NCI-H345 (cell line): ENCODE measurements at regions not wholly inside any gene's neighbourhood (a gene's known extent, or its start where the extent isn't known, plus 50 kb on each side); places are given as distances from the start of the nearest gene placed in this dataset.
"Not testable (repeated sequence)": the region's sequence is repeated elsewhere in the genome, so short reads cannot be mapped to it uniquely, and the experiment has no call there.

ENCODE experiments used
- DNase-seq: peaks from one replicate; lab custom pipeline; 2025; lab: John Stamatoyannopoulos, UW

DNA sequence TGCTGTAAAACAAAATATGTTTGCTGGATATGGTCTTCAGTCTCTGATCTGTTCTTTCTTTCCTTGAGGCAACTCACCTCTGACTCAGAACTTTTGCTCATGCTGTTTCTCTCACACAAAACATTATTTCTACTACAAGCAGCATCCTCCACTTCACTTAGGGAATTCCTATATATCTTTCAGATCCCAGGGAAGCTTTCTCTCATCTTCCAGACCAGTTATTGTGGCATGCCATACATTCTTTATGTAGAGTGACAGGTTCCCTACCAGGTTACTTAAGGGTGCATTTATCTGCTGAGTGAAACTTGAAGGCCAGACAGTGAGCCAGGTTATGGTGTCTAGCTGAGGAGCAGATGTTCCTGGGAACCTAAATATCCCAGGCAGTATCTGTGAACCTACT is 1226.0 kb downstream of the CDH8 start:
- no peak for DNase-seq

- DNase-seq: no peak
Measured at GRCh38 chr16:60792437-60792836, 1243.8 kb downstream of the CDH8 start.

DNA sequence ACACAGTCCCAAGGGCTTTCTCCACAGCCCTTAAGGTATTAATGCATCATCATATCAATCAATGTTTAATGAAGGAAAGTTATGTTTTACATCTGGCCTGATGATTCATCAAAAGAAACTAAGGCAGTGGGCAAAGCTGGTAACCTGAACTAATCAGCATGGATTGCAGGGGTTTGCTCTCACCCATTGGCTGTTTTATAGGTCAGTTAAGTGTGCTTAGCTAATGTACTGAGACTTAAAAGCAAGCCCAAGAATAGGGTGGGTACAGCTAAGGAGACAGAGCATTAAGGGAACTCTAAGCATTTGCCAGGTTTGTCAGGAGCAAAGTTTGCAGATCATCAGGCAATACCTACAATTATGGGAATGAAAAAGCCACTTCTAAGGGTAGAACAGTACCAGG is 1247.6 kb downstream of the CDH8 start:
- no peak for DNase-seq

GRCh38 chr16:60776281-60776680 is 1260.0 kb downstream of the CDH8 start:
- no peak for DNase-seq

GRCh38 chr16:60771138-60771537 is 1265.1 kb downstream of the CDH8 start:
- DNase-seq: no peak

DNA sequence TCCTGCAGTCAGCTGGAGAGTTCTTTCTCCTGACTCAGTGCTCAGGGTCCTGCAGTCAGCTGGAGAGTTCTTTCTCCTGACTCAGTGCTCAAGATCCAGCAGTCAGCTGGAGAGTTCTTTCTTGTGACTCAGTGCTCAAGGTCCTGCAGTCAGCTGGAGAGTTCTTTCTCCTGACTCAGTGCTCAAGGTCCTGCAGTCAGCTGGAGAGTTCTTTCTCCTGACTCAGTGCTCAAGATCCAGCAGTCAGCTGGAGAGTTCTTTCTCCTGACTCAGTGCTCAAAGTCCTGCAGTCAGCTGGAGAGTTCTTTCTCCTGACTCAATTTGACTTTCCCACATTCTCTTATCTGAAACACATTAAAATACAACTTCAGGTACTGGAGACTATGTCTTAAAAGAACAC is 1265.9 kb downstream of the CDH8 start:
- not testable (repeated sequence) for DNase-seq

GRCh38 chr16:60763869-60764268 is 1272.4 kb downstream of the CDH8 start:
- no peak for DNase-seq

DNA sequence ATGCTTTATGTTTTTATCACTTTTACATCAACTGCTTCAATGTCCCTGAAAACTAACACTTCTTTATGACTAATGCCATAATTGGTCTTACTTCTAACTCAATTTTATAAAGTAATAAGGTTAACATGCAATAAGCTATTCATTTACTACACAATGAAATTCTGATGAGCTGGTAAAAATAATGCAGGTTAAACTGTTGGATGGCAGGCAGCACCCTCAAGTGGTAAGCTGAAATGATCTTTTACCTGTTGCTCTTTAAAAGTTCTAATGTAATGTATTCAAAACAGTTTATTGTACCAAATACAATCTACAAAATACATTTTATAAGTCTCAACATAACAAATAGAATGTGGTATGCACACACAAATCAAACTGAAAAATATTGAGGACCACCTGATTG is 1280.3 kb downstream of the CDH8 start:
- no peak for DNase-seq

- DNase-seq: no peak
Measured at GRCh38 chr16:60748366-60748765, 1287.9 kb downstream of the CDH8 start.

GRCh38 chr16:60744198-60744597 is 1292.0 kb downstream of the CDH8 start:
- DNase-seq: no peak

DNA sequence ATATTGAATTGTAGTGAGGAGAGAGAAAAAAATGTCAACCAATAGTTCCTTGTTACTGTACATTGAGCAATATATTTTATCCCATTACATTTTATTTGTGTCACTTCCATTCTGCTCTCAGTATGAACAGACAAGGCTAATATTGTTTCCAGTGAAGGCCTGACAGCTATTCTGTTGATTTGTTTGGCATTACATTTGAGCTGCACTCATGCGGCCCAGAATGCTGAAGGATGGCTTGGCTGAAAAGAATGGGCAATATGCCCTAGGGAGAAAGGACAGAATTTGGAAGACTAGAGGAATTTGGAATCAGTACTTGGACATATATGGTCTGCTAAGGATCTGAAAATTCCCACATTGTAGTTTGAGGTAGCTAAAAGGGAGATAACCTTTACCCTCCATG is 1294.4 kb downstream of the CDH8 start:
- no peak for DNase-seq

DNA sequence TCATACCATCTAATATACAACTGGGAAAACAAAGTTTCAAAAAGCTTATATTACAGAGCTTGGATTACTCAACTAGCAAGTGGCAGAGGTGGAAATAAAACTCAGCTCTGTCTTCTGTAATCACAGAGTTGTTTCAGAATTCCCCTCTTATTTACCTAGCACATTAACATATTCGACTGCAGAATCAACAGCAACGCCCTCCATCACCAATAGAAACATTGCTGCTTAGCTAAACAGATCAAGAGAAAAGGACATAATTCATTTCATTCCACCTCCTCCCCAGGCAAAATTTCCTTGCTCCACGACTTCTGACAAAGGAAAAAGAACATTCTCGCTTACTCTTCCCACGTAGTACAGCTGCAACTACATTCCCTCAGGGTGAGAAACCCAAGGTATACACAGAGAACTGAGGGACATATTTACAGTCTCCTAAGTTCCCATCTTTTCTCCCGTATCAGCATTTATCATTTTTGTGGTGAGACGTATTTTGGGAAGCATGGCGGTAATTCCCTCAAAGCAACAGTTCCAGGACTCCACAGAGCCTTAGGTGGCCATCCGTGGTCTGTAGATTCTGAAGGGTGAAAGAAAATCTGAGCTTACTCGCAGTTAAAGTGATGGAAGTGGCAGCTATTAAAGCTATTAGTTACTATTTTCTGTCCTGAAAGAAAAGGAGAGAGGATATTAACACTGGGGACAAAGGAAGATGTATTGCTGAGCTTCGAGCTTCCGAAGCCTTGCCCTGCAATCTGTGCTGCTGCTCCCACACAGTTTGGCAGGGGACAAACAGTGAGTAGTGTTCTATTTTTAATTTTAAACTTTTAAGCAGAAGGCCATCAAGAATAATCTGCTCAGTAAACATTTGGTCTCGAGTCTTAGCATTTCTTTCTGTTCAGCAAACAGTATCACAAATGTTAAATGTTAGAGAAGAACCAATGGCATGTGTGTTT is 1296.2 kb downstream of the CDH8 start:
- no peak for DNase-seq

DNA sequence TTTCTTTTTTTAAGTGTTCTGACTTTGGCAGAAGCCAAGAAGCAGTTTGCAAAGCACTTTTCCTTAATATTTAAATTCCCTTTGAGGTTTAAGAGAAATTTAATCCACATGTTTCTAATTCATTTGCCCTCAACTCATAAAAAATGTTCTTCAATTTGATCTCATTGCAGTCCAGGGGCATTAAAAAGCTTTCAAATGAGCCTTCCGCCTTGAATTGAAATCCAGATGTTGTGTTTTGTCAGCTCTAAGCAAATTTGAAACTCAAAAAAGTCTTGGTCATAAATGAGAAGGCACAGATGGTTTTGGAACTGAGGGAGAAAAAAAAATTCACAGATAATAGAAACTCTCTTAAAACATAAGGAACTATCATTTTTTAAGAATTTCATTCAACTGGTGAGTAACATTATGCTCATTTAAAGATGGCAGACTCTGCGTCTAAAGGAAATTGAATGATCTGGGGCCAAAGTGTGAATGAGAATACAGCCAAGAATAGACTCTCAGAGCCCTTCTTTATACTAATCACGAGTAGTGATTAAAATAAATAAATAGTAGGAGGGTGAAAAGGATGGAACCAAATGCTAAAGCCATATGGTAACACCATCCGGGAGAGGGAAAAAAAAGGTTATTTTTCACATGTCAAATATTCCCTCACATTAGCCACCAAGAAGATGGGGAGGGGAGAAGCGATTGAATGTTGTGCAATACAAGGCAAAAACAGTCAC is 1304.7 kb downstream of the CDH8 start:
- DNase-seq: no peak

GRCh38 chr16:60729051-60729450 is 1307.2 kb downstream of the CDH8 start:
- DNase-seq: no peak

DNA sequence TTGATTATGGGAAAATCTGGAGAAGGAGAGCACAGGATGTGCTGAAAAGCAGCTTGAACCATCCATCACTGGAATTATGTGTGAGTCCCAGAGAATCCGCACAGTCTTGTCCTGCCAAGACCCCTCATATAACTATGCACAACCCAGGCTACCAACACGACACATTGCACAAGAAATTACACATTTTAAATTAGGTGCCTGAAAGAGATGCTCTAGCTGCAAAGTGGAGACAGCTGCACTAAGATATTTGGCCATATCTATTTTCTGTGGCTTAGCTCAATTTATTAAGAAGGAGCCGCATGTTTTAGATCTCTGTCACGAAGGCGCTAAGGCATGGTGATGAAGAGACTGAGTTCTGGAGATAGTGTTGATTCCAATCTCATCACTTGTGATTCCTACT is 1308.4 kb downstream of the CDH8 start:
- DNase-seq: no peak

DNA sequence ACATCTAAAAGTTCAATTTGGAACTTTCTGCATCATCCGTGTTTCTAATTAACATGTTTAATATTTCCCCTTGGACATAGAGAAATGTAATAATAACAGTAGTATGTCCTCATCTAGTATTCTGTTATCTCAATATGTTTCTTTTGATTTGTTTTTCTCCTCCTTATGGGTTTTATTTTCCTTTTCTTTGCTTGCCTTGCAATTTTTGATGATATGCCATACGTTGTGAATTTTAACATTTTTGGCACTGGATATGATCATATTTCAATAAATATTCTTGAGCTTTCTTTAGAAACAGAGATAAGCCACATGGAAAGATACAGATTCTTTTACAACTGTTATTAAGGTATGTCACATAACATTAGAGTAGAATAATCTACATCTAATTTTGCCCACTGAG is 1316.2 kb downstream of the CDH8 start:
- DNase-seq: no peak

- DNase-seq: no peak
Measured at GRCh38 chr16:60717808-60718207, 1318.4 kb downstream of the CDH8 start.

DNA sequence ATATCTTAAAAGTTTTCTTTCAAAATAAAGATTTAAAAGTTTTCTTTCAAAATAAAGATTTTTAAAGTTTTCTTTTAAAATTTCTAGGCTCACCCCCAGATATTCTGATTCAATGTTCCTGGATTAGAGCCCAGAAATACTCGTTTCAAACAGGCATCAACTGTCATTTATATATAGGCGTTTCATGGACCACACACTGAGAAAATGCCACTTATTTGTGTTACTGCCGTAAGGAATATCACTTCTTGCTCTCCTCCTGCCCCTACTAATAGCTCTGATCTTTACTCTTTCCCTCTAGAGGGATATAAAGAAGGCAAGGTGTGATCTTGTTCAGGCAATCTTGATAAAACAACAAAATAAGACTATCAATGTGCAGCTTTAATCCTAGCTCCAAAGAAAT is 1324.1 kb downstream of the CDH8 start:
- DNase-seq: no peak

- DNase-seq: no peak
Measured at GRCh38 chr16:60704726-60705125, 1331.5 kb downstream of the CDH8 start.

GRCh38 chr16:60703096-60703495 is 1333.1 kb downstream of the CDH8 start:
- DNase-seq: no peak

DNA sequence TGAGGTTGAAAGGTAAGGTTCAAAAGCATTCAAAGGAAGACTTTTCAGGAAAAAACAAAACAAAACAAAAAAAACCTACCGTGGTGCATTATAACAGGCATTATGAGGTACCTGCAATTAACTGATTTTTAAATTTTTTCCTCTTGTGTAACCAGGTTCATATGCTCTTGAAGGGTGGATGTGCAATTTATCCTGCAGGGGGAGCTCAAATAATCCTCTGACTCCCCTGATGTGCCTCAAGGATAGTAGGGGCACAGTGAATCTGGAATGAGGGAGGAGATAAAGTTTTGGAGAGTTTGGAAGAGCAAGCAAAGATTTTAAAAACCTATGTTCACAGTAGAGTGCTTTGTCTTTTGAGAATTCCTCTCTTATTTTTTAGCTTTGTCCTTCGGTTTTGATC is 1349.4 kb downstream of the CDH8 start:
- DNase-seq: no peak

GRCh38 chr16:60684002-60684401 is 1352.2 kb downstream of the CDH8 start:
- DNase-seq: no peak

DNA sequence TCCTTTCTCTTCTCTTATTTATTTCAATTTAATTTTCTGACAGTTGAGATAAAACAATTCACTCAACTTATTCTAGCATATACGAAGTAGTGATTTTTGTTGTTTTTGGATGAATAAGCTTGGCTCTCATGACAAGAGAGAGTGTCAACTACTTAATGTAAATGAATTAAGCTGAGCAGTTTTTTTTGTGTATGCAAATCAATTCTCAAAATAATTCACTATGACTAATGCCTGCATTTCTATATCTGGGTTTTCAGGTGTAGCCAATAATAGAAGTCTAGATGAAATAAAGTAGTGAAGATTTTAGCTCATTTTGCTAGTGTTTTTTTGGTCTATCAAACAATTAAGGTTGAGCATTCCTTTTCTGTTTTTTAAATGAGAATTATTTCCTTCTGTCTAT is 1354.0 kb downstream of the CDH8 start:
- no peak for DNase-seq
